ENCODE measurements at regions not wholly inside any gene's neighbourhood (a gene's known extent, or its start where the extent isn't known, plus 50 kb on each side); places are given as distances from the start of the nearest gene placed in this dataset.

GRCh38 chr16:9412915-9413264 is 321.4 kb downstream of the HAPSTR1 start:
- DNase-seq: no peak

GRCh38 chr16:9415545-9415944 is 324.1 kb downstream of the HAPSTR1 start:
- no peak for DNase-seq

GRCh38 chr16:9417898-9418297 is 326.5 kb downstream of the HAPSTR1 start:
- DNase-seq: no peak

- no peak for DNase-seq
Observed at GRCh38 chr16:9419161-9419560, 327.7 kb downstream of the HAPSTR1 start.

- DNase-seq: no peak
Observed at GRCh38 chr16:9422762-9423513, 331.5 kb downstream of the HAPSTR1 start.

GRCh38 chr16:9425236-9425635 is 333.8 kb downstream of the HAPSTR1 start:
- peak; percentile 63 for DNase-seq

GRCh38 chr16:9428355-9429005 is 337.0 kb downstream of the HAPSTR1 start:
- DNase-seq: no peak

GRCh38 chr16:9429646-9430330 is 338.3 kb downstream of the HAPSTR1 start:
- DNase-seq: peak; percentile 2

GRCh38 chr16:9434659-9435058 is 343.2 kb downstream of the HAPSTR1 start:
- no peak for DNase-seq

GRCh38 chr16:9436175-9436574 is 344.7 kb downstream of the HAPSTR1 start:
- DNase-seq: no peak

GRCh38 chr16:9437115-9437514 is 345.7 kb downstream of the HAPSTR1 start:
- no peak for DNase-seq

GRCh38 chr16:9438991-9439390 is 347.5 kb downstream of the HAPSTR1 start:
- no peak for DNase-seq

GRCh38 chr16:9441012-9441411 is 349.6 kb downstream of the HAPSTR1 start:
- DNase-seq: no peak

GRCh38 chr16:9443864-9444263 is 352.4 kb downstream of the HAPSTR1 start:
- no peak for DNase-seq

- no peak for DNase-seq
Observed at GRCh38 chr16:9446471-9447194, 355.2 kb downstream of the HAPSTR1 start.

GRCh38 chr16:9447195-9447551 is 355.7 kb downstream of the HAPSTR1 start:
- peak; percentile 56 for DNase-seq

GRCh38 chr16:9447699-9448098 is 356.3 kb downstream of the HAPSTR1 start:
- no peak for DNase-seq

- DNase-seq: no peak
Observed at GRCh38 chr16:9449597-9449996, 358.2 kb downstream of the HAPSTR1 start.

- DNase-seq: no peak
Observed at GRCh38 chr16:9457215-9457614, 365.8 kb downstream of the HAPSTR1 start.

- DNase-seq: no peak
Observed at GRCh38 chr16:9458816-9459215, 367.4 kb downstream of the HAPSTR1 start.

GRCh38 chr16:9462984-9463383 is 371.5 kb downstream of the HAPSTR1 start:
- no peak for DNase-seq

- DNase-seq: no peak
Observed at GRCh38 chr16:9463461-9463860, 372.0 kb downstream of the HAPSTR1 start.

- no peak for DNase-seq
Observed at GRCh38 chr16:9465161-9465560, 373.7 kb downstream of the HAPSTR1 start.
